PFSK-1 (cell line): ENCODE measurements at regions not wholly inside any gene's neighbourhood (a gene's known extent, or its start where the extent isn't known, plus 50 kb on each side); places are given as distances from the start of the nearest gene placed in this dataset.

Source experiments
- FOXP2 ChIP-seq: optimal IDR thresholded peaks from 2 replicates; pipeline ENCODE3; 2011; ENCODE audit warnings: borderline replicate concordance, control low read depth, inconsistent platforms; ENCODE audit not compliant: insufficient read depth; ENCODE audit errors: extremely low read length, extremely low read depth
- POLR2AphosphoS5 ChIP-seq: IDR thresholded peaks from 2 replicates; pipeline ENCODE4 v1.6.1; 2012; ENCODE audit warnings: low read depth, mild to moderate bottlenecking, control low read depth, low read length, moderate library complexity
- SIN3A ChIP-seq: IDR thresholded peaks from 2 replicates; pipeline ENCODE4 v1.6.1; 2012; ENCODE audit warnings: mild to moderate bottlenecking, low read length, moderate library complexity, borderline replicate concordance; ENCODE audit not compliant: insufficient read depth
- TAF1 ChIP-seq: IDR thresholded peaks from 2 replicates; pipeline ENCODE4 v1.6.1; 2012; ENCODE audit warnings: low read length, control low read depth, borderline replicate concordance; ENCODE audit not compliant: insufficient read depth
- TF ChIP-seq, protein P1 (sequence below), 2 experiments: IDR thresholded peaks; 2 replicates each; pipeline versions ENCODE4 v1.6.1 to v1.8.0; 2011 to 2012; ENCODE audit warnings: low read depth in 2 of 2, low read length in 2 of 2, control low read depth in 1 of 2, inconsistent platforms in 1 of 2, mild to moderate bottlenecking in 1 of 2, moderate library complexity in 1 of 2; ENCODE audit not compliant: insufficient read depth in 1 of 2

DNA sequence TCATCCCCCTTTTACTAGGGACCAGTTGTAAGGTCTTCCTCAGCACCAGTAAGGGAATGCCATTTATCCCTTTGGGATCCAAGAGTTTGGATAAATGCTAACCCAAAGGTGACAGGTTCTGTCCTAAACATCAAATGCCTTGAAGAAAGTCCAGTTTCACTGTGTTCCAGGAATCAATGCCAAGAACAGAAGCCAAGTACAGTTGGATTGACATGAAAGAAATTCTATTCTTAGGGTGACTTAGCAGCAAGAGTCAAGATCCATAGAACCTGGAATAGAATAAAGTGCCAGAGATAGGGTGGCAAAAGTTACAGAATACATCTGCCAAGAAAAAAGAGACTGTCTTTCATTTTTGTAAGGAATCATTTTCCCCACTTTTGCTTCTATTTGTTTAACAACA lies 94.9 kb upstream of the ADAMTS5 start:
- TF ChIP-seq TAF1: no peak
- TF ChIP-seq, protein P1, sequence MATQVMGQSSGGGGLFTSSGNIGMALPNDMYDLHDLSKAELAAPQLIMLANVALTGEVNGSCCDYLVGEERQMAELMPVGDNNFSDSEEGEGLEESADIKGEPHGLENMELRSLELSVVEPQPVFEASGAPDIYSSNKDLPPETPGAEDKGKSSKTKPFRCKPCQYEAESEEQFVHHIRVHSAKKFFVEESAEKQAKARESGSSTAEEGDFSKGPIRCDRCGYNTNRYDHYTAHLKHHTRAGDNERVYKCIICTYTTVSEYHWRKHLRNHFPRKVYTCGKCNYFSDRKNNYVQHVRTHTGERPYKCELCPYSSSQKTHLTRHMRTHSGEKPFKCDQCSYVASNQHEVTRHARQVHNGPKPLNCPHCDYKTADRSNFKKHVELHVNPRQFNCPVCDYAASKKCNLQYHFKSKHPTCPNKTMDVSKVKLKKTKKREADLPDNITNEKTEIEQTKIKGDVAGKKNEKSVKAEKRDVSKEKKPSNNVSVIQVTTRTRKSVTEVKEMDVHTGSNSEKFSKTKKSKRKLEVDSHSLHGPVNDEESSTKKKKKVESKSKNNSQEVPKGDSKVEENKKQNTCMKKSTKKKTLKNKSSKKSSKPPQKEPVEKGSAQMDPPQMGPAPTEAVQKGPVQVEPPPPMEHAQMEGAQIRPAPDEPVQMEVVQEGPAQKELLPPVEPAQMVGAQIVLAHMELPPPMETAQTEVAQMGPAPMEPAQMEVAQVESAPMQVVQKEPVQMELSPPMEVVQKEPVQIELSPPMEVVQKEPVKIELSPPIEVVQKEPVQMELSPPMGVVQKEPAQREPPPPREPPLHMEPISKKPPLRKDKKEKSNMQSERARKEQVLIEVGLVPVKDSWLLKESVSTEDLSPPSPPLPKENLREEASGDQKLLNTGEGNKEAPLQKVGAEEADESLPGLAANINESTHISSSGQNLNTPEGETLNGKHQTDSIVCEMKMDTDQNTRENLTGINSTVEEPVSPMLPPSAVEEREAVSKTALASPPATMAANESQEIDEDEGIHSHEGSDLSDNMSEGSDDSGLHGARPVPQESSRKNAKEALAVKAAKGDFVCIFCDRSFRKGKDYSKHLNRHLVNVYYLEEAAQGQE (IDR thresholded peaks at IDR 0.05; ENCODE audit: insufficient read depth in 1 of 2, low read depth in 2 of 2, low read length in 2 of 2): no peak
- no peak for TF ChIP-seq SIN3A
- no peak for TF ChIP-seq POLR2AphosphoS5
- TF ChIP-seq FOXP2: no peak

DNA sequence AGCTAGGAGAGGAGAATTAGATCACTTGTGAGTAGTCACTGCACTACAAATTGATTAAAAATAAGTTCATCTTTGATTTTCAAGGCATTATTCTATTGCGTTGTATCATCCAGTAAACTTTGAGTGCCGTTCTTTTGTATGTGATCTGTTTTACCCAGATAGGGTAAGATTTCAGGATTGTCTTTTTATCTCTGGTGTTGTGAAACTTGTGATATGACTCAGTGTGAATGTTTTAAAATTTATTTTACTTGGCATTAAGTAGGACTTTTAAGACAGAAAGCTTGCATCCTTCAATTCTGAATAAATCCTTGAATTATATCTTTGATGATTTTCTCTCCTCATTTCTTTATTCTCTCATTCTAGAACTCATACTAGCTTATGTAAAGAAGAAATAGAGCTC lies 93.3 kb upstream of the ADAMTS5 start:
- TF ChIP-seq TAF1: no peak
- TF ChIP-seq POLR2AphosphoS5: no peak
- TF ChIP-seq, protein P1 (IDR thresholded peaks at IDR 0.05; ENCODE audit: insufficient read depth in 1 of 2, low read depth in 2 of 2, low read length in 2 of 2): no peak
- no peak for TF ChIP-seq FOXP2
- TF ChIP-seq SIN3A: no peak

DNA sequence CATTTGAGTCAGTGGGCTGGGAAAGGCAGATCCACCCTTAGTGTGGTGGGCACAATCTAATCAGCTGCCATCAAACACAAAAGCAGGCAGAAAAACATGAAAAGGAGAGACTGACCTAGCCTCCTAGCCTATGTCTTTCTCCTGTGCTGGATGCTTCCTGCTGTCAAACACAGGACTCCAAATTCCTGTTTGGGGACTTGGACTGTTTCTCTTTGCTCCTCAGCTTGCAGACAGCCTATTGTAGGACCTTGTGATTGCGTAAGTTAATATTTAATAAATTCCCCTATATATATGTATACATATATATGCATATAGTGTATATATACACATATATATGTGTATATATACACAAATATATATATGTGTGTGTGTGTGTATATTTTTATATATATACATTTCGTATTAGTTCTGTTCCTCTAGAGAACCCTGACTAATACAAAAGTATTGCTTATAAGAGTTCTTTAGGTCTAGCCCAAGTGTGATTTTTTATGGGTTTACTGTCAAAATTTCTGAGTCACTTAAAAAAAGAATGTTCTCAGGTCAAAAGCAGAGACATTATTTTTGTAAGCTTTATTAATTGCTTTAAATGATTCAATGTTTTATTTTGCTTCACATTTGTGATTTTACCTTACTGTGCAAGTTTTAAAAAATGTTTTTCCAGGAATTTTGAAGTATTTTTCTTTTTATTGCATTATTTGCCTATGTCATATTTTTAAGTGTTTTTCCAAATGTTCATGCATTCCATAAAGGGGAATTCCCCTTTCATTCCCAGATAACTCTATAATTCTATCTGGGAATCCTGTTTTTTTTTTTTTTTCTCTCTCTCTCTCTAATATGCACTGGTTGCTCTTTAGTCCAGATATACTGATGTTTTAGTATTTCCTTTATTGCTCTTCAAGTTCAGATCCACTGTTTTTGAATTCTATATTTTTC lies 92.1 kb upstream of the ADAMTS5 start:
- TF ChIP-seq TAF1 (no peak), POLR2AphosphoS5 (no peak), FOXP2 (no peak), SIN3A (no peak)
- TF ChIP-seq, protein P1 (IDR thresholded peaks at IDR 0.05; ENCODE audit: insufficient read depth in 1 of 2, low read depth in 2 of 2, low read length in 2 of 2): no peak

DNA sequence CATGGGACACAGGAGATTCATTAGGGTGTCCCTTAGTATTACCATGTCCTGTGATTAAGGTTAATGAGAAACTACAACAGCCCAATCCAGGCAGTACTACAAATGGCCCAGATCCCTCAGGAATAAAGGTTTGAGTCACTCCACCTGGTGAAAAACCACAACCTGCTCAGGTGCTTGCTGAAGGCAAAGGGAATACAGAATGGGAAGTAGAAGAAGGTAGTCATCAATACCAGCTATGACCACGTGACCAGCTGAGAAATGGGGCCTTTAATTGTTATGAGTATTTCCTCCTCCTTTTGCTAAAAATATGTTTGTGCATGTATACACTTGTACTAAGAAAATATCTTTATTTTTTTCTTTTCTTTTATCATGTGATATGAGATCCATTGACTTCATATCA lies 91.1 kb upstream of the ADAMTS5 start:
- no peak for TF ChIP-seq POLR2AphosphoS5
- TF ChIP-seq, protein P1 (IDR thresholded peaks at IDR 0.05; ENCODE audit: insufficient read depth in 1 of 2, low read depth in 2 of 2, low read length in 2 of 2): no peak
- no peak for TF ChIP-seq SIN3A
- no peak for TF ChIP-seq TAF1
- TF ChIP-seq FOXP2: no peak

DNA sequence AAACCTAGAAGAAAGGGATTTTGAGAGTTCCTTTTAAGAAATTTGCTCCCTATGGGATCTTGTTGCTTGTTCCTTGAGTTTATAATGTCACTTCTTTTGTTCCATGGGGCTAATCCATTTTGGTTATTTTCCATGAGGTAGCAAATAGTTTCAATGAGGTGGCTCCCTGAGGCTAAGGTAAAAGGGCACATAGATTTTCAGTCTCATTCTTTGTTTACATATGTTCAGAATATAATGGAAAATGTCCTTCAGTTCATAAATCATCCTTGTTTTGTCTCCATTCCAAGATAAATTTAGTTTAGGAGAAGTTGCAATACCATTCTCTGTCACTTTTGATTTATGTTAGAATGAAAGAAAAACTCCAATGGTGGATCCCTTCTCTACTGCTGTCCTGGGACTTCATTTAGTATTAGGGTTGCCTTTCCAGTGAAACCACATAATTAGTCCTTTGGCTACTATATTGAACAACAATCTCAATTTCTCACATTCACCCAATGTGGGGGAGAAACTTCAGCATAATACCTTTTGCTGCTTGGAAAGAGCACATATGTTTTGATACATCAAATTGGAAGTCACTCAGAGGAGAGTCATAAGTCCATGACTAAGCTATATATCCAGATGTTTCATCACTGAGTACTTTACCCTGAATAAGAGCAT lies 80.9 kb upstream of the ADAMTS5 start:
- TF ChIP-seq POLR2AphosphoS5 (no peak), FOXP2 (no peak), SIN3A (no peak), TAF1 (no peak)
- TF ChIP-seq, protein P1 (IDR thresholded peaks at IDR 0.05; ENCODE audit: insufficient read depth in 1 of 2, low read depth in 2 of 2, low read length in 2 of 2): no peak
